OCI-LY1 (cell line): ENCODE measurements at regions not wholly inside any gene's neighbourhood (a gene's known extent, or its start where the extent isn't known, plus 50 kb on each side); places are given as distances from the start of the nearest gene placed in this dataset.

Experiments used
- CTCF ChIP-seq: fragments of 200-600 bp; sonication (generic), shearing (Covaris generic); IDR thresholded peaks from 2 replicates; pipeline ENCODE4 v1.5.1; 2017; ENCODE audit warnings: mild to moderate bottlenecking, antibody characterized with exemption, low read length, moderate library complexity, mixed read lengths
- EZH2 ChIP-seq: fragments of 200-600 bp; sonication (generic), shearing (Covaris generic); IDR thresholded peaks from 2 replicates; pipeline ENCODE4 v1.8.0; 2017; ENCODE audit warnings: borderline replicate concordance, mixed run types, mild to moderate bottlenecking, antibody characterized with exemption, low read length, moderate library complexity, mixed read lengths

DNA sequence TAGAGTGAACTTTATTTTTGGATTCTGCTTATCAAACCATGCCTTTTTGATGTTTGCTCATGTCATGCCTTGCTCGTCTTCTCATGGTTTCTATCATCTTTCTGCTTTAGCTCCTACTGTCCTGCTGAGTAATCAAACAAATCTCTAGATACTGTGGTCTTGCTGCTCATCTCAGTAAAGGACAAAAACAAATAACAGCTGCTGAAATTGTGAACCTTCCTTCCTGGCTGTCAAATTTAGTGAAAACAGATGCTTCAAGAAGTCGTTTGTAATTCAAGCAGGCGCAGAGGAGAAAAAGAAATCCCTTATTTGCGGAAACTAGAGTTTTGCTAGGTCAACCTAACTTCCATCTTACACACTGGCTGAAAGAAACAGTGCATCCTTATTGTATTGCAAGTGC lies 616.1 kb upstream of the ALCAM start:
- TF ChIP-seq CTCF (no peak), EZH2 (no peak)
